ENCODE measurements at regions not wholly inside any gene's neighbourhood (a gene's known extent, or its start where the extent isn't known, plus 50 kb on each side); places are given as distances from the start of the nearest gene placed in this dataset.

DNA sequence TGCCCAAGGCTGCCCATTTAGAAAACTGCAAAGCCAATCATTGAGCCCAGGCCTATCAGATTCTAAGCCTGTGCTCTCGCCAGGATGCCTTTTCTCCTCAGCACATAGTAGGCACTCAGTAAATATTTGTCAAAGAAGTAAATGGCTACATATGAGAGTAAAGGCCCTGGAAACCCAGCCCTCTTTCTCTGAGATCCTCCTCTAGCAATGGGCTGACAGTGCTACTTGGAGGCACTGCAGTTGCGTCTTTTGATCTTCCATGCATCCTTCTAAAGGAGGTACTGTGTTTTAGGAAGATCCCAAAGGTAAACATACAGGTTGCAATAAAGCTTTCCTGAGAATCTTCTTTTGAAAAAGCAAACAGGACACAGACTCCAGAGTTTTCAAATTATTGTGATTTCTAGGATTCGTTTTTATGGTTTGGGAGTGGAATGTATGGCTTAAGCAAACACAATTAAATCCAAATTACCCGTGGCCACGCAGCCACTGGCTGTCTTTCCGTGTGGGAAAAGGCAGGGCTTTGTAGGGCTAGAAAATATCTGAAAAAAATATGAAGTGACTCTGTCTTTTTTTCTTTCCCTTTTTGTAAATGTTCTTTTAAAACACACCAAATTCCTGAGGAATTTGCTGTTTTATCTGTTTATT, 151.3 kb upstream of the BMPER start:
- Histone ChIP-seq H3K27me3 (ENCODE audit: control insufficient read depth, insufficient read depth, low read length) (peaks cover 10% of the 10 kb centered on the region; the same call in 1 of the 2 replicates), H3K9me3 (ENCODE audit: control insufficient read depth, insufficient read depth, low read depth, low read length) (no peaks in the 10 kb centered on the region), H3K4me1 (ENCODE audit: control insufficient read depth, insufficient read depth, low read length) (no peaks in the 10 kb centered on the region), H3K36me3 (ENCODE audit: control insufficient read depth, insufficient read depth, low read length) (no peaks in the 10 kb centered on the region), H3K4me3 (ENCODE audit: low read depth in 2 of 2, low read length in 2 of 2) (no peak overlapping the region), H3K27ac (ENCODE audit: low read length) (no peak overlapping the region)
- no peak for TF ChIP-seq POLR2AphosphoS5 (IDR thresholded peaks at IDR 0.05; ENCODE audit: low read depth, low read length)
- TF ChIP-seq, protein P1, sequence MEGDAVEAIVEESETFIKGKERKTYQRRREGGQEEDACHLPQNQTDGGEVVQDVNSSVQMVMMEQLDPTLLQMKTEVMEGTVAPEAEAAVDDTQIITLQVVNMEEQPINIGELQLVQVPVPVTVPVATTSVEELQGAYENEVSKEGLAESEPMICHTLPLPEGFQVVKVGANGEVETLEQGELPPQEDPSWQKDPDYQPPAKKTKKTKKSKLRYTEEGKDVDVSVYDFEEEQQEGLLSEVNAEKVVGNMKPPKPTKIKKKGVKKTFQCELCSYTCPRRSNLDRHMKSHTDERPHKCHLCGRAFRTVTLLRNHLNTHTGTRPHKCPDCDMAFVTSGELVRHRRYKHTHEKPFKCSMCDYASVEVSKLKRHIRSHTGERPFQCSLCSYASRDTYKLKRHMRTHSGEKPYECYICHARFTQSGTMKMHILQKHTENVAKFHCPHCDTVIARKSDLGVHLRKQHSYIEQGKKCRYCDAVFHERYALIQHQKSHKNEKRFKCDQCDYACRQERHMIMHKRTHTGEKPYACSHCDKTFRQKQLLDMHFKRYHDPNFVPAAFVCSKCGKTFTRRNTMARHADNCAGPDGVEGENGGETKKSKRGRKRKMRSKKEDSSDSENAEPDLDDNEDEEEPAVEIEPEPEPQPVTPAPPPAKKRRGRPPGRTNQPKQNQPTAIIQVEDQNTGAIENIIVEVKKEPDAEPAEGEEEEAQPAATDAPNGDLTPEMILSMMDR (IDR thresholded peaks at IDR 0.05) = no peak; the same call in 1 of the 2 replicates
- no peak for TF ChIP-seq SIN3A (IDR thresholded peaks at IDR 0.05; ENCODE audit: borderline replicate concordance, insufficient read depth, low read depth, low read length)
- TF ChIP-seq REST (IDR thresholded peaks at IDR 0.05; ENCODE audit: insufficient read depth in 1 of 2, low read depth in 2 of 2, low read length in 1 of 2) = no peak
- no peak for TF ChIP-seq TCF7L2 (IDR thresholded peaks at IDR 0.05; ENCODE audit: low read depth, low read length)
- CTCF ChIA-PET = no interaction called here
- in situ Hi-C loops (cut with HindIII; ENCODE audit: low pct_unique_long_range_greater_than_20kb, low sequenced_read_pairs) (no loop called here), intact Hi-C loops (cut with micrococcal nuclease; ENCODE audit: unreplicated experiment) (loop anchor here (10.0 kb wide), 1 partner anchor 509 kb away; no protein-coding TSS in a partner anchor)
- DNase-seq (ENCODE audit: low read depth, low spot score) (no peak), ATAC-seq (no peak)
- POLR2A ChIA-PET = no interaction called here
- no TSS peak for BruUV-seq (replicated peaks)

- peaks cover 10% of the 10 kb centered on the region; the same call in 1 of the 2 replicates for H3K27me3 ChIP-seq (ENCODE audit: control insufficient read depth, insufficient read depth, low read length)
- H3K4me3 ChIP-seq (ENCODE audit: low read depth in 2 of 2, low read length in 2 of 2) = no peak overlapping the region
- H3K4me1 ChIP-seq (ENCODE audit: control insufficient read depth, insufficient read depth, low read length) = no peaks in the 10 kb centered on the region
- DNase-seq (ENCODE audit: low read depth, low spot score) = no peak
- TF ChIP-seq POLR2AphosphoS5 (IDR thresholded peaks at IDR 0.05; ENCODE audit: low read depth, low read length) (no peak), REST (IDR thresholded peaks at IDR 0.05; ENCODE audit: insufficient read depth in 1 of 2, low read depth in 2 of 2, low read length in 1 of 2) (no peak), TCF7L2 (IDR thresholded peaks at IDR 0.05; ENCODE audit: low read depth, low read length) (no peak), SIN3A (IDR thresholded peaks at IDR 0.05; ENCODE audit: borderline replicate concordance, insufficient read depth, low read depth, low read length) (no peak)
- TF ChIP-seq, protein P1 (IDR thresholded peaks at IDR 0.05) = no peak
- ChIA-PET CTCF (no interaction called here), POLR2A (no interaction called here)
- intact Hi-C loops (cut with micrococcal nuclease; ENCODE audit: unreplicated experiment) = loop anchor here (5.0 to 10.0 kb wide), 2 partner anchors 177 to 510 kb away; no protein-coding TSS in a partner anchor
- no peak for ATAC-seq
- H3K36me3 ChIP-seq (ENCODE audit: control insufficient read depth, insufficient read depth, low read length) = no peaks in the 10 kb centered on the region
- no peak overlapping the region for H3K27ac ChIP-seq (ENCODE audit: low read length)
- H3K9me3 ChIP-seq (ENCODE audit: control insufficient read depth, insufficient read depth, low read depth, low read length) = no peaks in the 10 kb centered on the region
- in situ Hi-C loops (cut with HindIII; ENCODE audit: low pct_unique_long_range_greater_than_20kb, low sequenced_read_pairs) = no loop called here
- no TSS peak for BruUV-seq (replicated peaks)
Observed at GRCh38 chr7:33754933-33755928, 150.1 kb upstream of the BMPER start.
